HG03196 (cell line): ENCODE measurements at regions not wholly inside any gene's neighbourhood (a gene's known extent, or its start where the extent isn't known, plus 50 kb on each side); places are given as distances from the start of the nearest gene placed in this dataset.
"Not testable (repeated sequence)": the region's sequence is repeated elsewhere in the genome, so short reads cannot be mapped to it uniquely, and the experiment has no call there.

ENCODE experiments used
- ATAC-seq: cut with Tn5 transposase; IDR thresholded peaks from one replicate; pipeline ENCODE4 v1.9.1; 2021; ENCODE audit not compliant: unreplicated experiment

DNA sequence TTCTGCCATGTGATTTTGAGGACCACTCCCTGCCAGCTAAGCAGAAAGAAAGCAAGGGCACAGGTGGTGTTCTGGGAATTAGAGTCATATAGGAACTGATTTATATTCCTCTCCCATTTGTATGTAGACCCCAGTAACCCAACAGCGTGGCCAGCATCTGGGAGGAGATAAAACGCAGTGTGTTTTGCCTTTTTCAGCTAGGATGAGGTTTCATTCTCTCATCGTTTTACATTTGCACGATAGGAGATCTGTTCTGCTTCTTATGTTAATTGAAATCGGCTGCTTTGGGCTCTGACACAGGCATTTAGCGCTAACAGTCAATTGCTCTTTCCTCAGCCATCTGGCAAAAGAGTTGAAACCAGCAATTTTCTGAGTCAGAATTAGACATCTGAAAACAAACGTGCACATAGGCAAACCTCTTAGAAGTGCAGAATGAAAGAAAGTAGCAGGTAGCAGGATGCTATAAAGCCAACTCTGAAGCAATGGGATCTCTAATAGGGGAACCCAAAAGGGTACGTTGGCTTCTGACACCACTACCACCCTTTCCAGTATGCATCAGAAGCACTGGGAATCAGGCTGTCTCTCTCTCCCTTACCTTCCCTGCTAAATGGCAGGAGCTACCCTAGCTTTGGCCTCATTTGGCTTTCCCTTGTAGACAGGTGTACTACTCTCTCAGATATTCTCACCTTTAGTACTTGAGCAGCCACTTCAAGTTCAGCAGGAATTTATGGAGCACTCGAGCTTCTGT, 219.1 kb downstream of the PHLDA1 start:
- no peak for ATAC-seq

DNA sequence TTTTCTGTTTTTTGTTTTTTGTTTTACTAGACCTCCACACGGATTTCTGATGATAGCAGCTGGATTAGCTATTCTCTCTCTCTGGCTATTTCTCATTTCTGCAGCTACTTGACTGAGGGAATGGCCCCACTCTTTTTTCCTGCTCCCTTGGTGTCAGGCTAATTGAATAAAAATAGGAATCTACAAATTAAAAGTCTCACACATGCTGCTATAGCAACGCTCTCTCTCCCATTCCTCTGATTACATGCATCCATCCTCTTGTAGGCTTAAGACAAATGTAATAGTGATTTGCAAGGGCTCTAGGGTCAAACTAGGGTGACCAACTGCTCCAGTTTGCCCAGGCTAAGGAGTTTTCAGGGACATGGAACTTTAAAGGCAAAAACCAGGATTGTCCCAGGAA, 221.8 kb downstream of the PHLDA1 start:
- no peak for ATAC-seq

DNA sequence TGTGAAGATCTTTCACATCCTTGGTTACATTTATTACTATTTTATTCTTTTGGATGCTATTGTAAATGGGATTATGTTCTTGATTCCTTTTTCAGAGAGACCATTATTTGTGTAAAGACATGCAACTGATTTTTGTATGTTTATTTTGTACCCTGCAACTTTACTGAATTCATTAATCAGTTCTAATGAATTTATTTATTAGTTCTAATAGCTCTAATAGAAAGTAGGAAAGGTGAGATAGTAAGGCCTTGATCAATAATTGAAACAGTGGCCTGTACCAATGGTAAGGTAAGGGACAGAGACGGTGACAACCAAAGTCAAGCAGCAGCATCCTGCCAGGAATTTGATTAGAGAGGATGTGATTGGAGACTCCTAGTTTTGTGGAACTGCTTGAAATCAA, 224.1 kb downstream of the PHLDA1 start:
- ATAC-seq = no peak

DNA sequence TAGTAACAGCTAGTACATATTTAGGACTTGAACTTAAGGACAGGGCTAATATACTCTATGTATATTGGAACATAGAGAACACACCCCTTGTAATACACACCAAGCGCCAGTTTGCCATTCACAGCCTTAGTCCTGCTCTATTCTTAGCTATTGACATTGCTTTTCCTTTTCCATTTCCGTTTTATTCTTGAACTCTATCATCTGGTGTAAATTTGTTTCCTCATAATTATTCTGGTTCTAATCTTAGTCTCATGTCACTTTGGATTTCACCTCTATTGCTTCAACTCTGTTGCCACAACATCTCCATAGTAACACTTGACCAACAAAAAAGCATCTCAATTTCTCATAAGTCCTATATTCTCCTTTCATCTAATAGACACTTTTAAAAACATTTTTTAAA, 225.7 kb downstream of the PHLDA1 start:
- ATAC-seq = no peak

DNA sequence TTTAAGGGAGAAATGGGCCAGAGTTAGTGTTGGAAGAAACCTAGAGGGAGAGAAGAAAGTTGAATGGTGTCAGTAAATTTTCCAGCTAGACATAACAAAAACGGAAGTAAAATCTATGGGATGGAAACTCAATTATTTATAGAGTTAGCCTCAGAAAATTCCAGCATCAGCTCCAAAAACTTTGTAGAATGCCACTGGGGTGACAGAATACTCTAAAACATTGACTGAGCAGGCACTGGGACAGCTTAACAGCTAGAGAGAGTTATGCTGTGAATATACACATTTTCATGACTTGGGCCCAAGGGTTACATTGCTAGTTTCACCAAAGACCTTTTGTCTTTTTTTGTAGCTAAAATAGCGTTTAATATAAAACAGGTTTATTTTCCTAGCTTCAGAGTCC, 226.3 kb downstream of the PHLDA1 start:
- no peak for ATAC-seq

DNA sequence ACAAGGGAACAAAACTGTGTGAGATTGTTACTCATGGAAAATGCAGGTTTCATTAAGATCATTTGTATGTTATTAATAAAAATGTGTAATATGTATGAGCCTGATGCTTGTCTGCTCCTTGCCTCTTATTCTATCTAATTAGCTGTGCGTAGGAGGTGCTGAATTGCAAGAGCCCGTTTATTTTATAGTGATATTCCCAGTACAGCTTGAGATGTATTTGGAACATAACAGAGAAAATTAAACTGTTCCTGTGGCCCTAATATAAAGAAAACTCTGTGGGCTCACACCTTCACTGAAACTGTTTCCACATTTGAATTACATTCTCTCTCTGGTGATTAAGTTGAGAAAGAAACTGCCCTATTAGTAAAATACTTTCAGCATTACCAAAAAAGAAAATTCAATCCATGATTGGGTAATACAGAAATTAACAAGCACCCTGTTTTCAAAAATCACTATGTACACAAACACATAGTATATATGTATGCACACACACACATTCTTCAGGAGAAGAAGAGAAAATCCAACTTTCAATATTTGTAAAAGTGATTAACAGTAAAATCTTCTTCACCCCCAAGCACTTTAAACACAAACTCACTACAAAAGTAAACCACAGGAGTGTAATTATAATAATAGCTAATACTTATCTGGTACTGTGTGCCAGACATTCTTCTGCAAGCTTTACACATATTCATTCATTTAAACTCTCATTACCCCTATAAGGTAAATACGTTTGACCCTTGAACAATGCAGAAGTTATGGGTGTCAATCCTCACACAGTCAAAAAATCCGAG, 233.2 kb downstream of the PHLDA1 start:
- ATAC-seq = no peak

DNA sequence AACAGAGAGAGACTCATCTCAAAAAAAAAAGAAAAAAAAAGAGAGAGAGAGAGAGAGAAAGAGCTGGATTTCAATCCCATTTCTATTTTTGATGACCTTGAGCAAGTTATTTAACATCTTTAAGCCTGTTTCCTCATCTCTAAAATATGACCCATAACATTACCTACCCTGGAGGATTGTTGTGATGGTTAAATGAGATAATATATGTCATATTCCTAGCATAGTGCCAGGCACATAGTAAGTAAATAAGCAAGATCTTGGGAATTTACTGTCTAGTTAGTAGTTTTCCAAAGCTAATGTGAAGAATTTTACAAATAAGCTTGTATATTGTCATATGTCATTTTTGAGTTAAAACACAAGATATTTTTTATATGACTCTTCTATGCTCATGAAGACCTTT, 236.5 kb downstream of the PHLDA1 start:
- ATAC-seq = no peak

DNA sequence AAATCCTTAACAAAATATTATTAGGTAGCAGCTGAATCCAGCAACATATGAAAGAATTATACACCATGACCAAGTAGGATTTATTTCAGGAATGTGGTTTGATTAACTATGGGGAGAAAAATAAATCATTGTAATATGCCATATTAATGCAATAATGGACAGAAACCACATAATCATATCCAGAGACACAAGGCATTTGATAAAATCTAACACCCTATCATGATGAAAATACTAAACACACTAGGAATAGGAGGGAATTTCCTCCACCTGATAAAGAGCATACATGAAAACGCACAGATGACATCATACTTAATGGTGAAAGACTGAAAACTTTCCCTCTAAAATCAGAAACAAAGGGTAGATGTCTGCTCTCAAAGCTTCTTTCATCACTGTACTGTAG, 238.9 kb downstream of the PHLDA1 start:
- ATAC-seq = no peak

DNA sequence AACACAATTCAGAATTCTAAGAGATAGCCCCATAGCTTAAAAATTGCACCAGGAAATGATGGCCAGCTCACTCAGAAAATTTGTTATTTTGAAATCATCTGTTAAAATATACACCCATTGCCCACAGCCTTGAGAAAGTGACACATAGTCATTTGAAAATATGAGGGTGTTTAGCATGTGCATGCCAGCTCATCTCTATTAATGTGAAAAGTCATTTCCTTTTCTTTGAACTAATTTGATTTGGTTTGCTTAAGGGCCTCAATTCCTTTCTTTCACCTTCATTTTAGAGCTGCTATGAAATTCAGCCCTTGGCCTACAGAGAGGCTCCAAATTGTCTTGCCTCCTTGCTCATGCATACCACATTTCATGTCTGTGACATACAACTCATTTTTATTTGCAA, 241.4 kb downstream of the PHLDA1 start:
- no peak for ATAC-seq

DNA sequence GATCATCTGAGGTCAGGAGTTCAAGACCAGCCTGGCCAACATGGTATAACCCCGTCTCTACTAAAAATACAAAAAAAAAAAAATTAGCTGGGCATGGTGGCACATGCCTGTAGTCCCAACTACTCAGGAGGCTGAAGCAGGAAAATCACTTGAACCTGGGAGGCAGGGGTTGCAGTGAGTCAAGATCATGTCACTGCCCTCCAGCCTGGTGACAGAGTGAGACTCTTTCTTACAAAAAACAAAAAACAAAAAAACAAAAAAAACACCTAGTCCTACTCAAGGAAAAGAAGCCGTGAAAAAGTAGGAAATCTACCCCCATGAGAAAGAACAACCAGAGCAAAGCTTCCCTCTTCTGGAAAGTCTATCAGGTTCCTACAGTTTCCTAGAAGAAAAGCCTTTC, 244.4 kb downstream of the PHLDA1 start:
- ATAC-seq = not testable (repeated sequence)

DNA sequence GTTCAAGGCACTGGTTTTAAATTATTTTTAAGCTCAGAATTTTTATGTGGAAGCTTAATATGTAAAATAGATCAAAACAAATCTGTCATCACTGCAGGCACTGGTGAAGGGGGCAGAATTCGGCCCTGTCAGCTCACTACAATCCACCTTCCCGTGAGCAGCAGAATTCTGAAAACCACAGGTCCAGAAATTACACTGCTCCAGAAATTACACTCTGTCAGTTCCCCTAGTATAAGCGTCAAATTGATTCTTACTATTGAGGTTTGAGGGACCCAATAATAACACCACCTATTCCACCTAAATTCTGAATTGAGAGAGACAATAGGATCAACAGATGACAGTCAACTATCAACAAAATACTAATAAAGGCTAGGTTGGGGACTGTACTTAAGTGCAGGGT, 245.5 kb downstream of the PHLDA1 start:
- no peak for ATAC-seq

DNA sequence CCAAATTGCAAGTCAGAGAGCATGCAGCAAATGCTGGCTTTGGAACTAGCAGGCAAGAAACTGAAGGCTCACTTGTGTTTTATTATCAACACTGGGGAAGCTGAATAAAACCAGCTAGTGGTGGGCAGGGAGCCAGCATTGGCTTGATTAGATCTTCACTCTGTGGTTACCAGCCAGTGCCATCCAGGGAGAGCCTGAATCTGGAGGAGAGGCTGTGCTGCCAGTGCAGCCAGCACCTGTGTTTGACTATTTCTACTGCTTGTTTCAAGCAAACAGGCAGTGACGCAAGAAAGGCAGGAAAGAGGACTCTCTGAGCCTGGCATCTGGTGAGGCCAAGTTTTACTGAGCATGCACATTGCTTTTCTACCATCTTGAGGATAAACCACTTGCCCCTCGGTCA, 247.0 kb downstream of the PHLDA1 start:
- ATAC-seq = no peak

DNA sequence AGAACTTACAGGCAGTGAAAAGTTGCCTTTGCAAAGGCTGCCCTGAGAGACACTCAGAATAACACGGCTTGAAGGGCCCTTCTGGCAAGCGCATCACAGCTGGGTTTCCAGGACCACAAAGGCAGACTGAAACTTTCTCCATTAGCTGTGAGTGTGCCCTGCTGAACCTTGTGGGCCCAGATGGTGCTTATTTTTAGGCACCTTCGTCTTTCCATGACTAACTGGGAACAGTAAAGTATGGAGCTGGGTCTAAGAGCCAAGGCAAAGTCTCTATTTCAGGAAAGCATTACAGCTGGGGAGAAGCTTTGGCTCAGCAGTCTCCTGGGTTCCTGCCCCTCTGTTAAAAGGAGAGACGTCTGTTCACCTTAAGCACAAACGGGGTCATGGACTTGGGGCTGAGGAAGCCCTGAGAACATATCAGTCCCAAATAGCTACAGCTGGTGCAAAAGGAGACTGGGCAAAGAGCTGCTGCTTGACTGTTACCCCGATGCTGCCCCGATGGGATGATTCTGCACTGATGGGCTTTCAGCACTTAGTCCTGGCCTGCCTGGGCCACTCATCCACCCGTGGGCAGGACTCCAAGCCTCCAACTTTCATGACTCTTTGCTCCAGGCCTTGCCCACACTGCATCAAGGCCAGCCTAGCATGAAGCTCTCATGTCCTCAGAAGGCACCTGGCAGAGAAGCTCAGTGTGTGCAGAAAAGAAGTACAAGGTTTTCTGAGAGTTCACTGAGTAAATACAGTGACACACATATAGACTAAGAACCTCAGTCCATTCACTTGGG, 248.3 kb downstream of the PHLDA1 start:
- ATAC-seq = no peak

DNA sequence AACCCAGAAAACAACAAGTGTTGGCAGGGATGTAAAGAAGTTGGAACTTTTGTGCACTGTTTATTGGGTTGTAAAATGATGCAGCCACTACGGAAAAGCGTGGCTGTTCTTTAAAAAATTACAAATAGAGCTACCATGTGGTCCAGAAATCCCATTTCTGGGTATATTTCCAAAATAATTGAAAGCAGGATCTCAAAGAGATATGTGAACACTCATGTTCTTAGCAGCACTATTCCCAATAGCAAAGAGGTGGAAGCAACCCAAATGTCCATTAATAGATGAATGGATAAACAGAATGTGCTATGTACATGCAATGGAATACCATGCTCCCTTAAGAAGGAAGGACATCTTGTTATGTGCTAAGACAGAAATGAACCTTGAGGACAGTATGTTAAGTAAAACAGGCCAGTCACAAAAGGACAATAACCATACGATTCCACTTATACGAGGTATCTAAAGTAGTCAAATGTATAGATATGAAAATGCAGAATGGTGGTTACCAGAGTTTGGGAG, 249.5 kb downstream of the PHLDA1 start:
- ATAC-seq = no peak

DNA sequence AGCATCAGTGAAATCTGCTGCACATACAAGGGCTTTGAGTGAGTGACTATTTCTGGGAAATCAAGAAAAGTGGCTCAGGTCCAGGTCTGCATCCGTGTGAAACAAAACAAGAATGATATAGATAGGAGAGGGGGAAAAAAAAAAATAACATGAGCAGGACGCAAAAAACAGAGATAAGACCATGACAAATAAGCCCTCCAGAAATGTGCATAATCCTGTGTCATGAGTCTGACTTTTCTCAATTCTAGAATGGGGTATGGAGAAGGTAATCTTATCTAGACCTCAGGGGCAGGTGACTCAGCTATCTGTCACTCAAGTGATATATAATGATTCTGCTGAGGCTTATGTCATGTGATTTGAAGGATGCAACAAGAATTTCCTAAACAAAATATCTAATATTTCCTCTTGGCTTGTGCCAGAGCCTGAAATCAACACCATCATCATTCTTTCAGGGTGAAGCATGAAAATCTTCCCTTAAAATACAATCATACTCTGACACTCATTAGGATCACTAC, 250.0 kb downstream of the PHLDA1 start:
- ATAC-seq = no peak

DNA sequence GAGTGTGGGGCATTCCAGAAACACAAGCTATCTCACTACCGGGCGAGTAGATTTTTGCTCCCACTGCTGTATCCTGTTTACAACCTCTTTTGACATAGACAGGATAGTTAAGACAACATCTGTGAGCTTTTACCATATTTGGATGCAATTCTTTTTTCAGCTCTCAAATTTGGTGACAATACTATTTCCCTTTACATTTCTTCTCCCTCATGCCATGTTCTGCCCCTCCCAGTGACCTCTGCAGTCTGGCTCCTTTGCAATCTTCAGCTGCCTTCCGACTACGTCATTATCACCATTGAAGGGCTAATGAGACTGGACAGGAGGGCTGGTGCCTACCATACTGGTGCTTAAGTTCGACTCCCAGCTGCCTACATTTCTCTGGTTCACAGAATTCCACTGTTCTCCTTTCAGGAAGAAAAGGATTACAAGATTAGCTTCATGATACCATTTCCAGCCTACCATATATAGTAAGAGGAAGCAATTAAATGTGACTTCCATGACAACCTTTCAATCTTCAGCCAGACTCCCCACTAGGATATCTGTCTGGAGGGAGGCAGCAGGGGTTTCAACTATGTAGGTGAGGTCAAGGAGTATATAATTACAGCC, 251.6 kb downstream of the PHLDA1 start:
- ATAC-seq = no peak

DNA sequence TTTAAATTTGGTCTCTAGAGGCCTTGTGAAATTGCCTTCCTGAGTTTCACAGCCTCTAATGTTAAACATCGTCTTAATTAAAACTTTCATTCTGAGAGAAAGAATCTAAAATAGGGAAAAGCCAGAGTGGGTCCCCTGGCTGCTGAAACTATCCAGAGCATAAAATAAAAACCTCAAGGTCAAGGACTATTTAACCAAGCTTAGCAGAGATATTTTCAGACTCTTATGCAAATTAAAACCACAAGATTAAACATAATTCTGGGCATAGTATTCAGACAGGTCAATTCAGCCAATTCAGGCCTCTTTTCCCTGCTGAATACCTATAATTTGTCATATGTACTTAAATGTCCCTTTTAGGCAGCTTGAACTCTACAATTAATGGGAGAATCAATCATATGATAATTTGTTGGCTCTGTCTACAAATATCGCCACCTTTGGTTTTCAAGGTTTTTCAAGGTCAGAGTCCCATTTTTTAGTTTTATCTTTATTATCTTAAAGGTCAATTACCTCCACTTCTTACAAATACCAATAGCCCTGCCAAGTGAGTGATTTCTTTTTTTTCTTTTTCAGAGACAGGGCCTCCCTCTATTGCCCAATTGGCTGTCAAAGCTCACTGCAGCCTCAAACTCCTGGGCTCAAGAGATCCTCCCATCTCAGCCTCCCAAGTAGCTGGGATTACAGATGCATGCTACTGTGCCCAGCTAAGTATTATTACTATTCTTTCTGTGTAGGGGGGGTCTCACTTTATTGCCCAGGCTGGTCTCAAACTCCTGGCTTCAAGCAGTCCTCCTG, 257.1 kb downstream of the PHLDA1 start:
- peak; percentile 59 for ATAC-seq

DNA sequence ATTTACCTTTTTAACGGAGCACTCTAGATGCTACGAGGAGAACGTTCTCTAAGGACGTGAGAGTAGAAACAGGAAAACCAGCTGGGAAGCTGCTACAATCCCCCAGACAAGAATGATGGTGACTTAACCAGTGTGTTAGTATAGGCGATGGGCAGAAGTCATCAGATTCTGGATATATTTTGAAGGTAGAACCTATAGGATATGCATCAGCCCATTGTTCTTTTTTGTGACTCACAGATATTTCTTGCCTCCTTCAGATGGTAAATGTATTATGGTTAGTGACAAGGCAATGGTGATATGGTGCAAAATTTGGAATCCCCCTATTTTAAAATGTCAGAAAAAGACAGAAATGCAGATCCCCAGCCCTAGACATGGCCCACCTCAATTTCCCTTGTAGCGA, 258.2 kb downstream of the PHLDA1 start:
- no peak for ATAC-seq

DNA sequence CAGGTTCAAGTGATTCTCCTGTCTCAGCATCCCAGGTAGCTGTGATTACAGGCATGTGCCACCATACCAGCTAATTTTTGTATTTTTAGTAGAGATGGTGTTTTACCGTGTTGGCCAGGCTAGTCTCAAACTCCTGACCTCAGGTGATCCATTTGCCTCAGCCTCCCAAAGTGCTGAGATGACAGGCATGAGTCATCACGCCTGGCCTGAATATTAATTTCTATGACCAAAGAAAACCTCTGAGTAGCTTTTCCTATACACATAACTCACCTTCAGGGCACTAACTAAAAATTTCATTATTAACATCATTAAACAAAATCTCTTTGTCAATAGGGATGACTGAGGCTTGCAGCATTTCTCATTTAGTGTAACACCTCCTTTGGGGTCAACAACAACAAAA, 259.6 kb upstream of the KRR1 start:
- ATAC-seq = no peak

DNA sequence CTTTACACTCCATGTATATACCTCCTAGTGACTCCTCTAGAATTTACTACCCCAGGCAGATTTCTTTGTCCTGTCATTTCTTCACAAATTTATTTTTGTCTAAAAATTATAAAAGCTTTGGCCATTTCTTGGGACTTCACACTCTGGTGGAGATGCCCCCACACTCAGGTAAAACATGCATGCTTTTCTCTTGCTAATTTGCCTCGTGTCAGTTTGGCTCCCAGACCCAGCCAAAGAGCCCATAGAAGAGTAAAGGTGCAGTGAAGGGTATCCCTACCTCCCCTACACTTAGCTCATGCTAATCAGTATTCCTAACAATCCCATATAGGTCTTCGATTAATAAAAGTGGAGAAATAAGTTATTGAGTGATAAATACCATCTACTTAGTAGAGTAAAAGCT, 256.5 kb upstream of the KRR1 start:
- ATAC-seq = no peak
